ENCODE measurements at regions not wholly inside any gene's neighbourhood (a gene's known extent, or its start where the extent isn't known, plus 50 kb on each side); places are given as distances from the start of the nearest gene placed in this dataset.
A peak's percentile ranks its signal among the peaks of the same experiment; 100 is the strongest.

GRCh38 chr9:129386812-129387177, 208.7 kb upstream of the IER5L start:
- DNase-seq, result no peak
- no peak for TF ChIP-seq POLR2A (IDR thresholded peaks at IDR 0.05; ENCODE audit: low read length)
- no peak for TF ChIP-seq GATA1 (IDR thresholded peaks at IDR 0.05; ENCODE audit: low read depth, low read length)

- TF ChIP-seq POLR2A (IDR thresholded peaks at IDR 0.05; ENCODE audit: low read length) (no peak), GATA1 (IDR thresholded peaks at IDR 0.05; ENCODE audit: low read depth, low read length) (no peak)
- no peak for DNase-seq
Measured at GRCh38 chr9:129385211-129385934, 207.3 kb upstream of the IER5L start.

GRCh38 chr9:129384491-129385210, 206.6 kb upstream of the IER5L start:
- TF ChIP-seq POLR2A (IDR thresholded peaks at IDR 0.05; ENCODE audit: low read length), result no peak
- no peak for TF ChIP-seq GATA1 (IDR thresholded peaks at IDR 0.05; ENCODE audit: low read depth, low read length)
- DNase-seq, result no peak

- DNase-seq, result peak; percentile 11 to 20
- no peak for TF ChIP-seq GATA1 (IDR thresholded peaks at IDR 0.05; ENCODE audit: low read depth, low read length)
- no peak for TF ChIP-seq POLR2A (IDR thresholded peaks at IDR 0.05; ENCODE audit: low read length)
Measured at GRCh38 chr9:129383561-129384490, 205.8 kb upstream of the IER5L start.

- no peak for DNase-seq
- TF ChIP-seq GATA1 (IDR thresholded peaks at IDR 0.05; ENCODE audit: low read depth, low read length) (no peak), POLR2A (IDR thresholded peaks at IDR 0.05; ENCODE audit: low read length) (no peak)
Measured at GRCh38 chr9:129383019-129383560, 205.0 kb upstream of the IER5L start.

GRCh38 chr9:129382281-129383018, 204.4 kb upstream of the IER5L start:
- DNase-seq, result no peak
- TF ChIP-seq POLR2A (IDR thresholded peaks at IDR 0.05; ENCODE audit: low read length), result no peak
- TF ChIP-seq GATA1 (IDR thresholded peaks at IDR 0.05; ENCODE audit: low read depth, low read length), result no peak

GRCh38 chr9:129381481-129381957, 203.5 kb upstream of the IER5L start:
- TF ChIP-seq GATA1 (IDR thresholded peaks at IDR 0.05; ENCODE audit: low read depth, low read length), result no peak
- no peak for TF ChIP-seq POLR2A (IDR thresholded peaks at IDR 0.05; ENCODE audit: low read length)
- DNase-seq, result no peak

- TF ChIP-seq POLR2A (IDR thresholded peaks at IDR 0.05; ENCODE audit: low read length) (no peak), GATA1 (IDR thresholded peaks at IDR 0.05; ENCODE audit: low read depth, low read length) (no peak)
- no peak for DNase-seq
Measured at GRCh38 chr9:129380961-129381401, 202.9 kb upstream of the IER5L start.

- no peak for TF ChIP-seq POLR2A (IDR thresholded peaks at IDR 0.05; ENCODE audit: low read length)
- no peak for TF ChIP-seq GATA1 (IDR thresholded peaks at IDR 0.05; ENCODE audit: low read depth, low read length)
- DNase-seq, result no peak
Measured at GRCh38 chr9:129379886-129380285, 201.8 kb upstream of the IER5L start.

- no peak for DNase-seq
- no peak for TF ChIP-seq GATA1 (IDR thresholded peaks at IDR 0.05; ENCODE audit: low read depth, low read length)
- no peak for TF ChIP-seq POLR2A (IDR thresholded peaks at IDR 0.05; ENCODE audit: low read length)
Measured at GRCh38 chr9:129379181-129379836, 201.2 kb upstream of the IER5L start.

- no peak for DNase-seq
Measured at GRCh38 chr9:129377931-129378661, 200.0 kb upstream of the IER5L start.

GRCh38 chr9:129377181-129377580, 199.1 kb upstream of the IER5L start:
- TF ChIP-seq GATA1 (IDR thresholded peaks at IDR 0.05; ENCODE audit: low read depth, low read length) (no peak), POLR2A (IDR thresholded peaks at IDR 0.05; ENCODE audit: low read length) (no peak)
- no peak for DNase-seq

More at GRCh38 chr9:129377931-129378661, 200.0 kb upstream of the IER5L start:
- TF ChIP-seq GATA1 (IDR thresholded peaks at IDR 0.05; ENCODE audit: low read depth, low read length) (no peak), POLR2A (IDR thresholded peaks at IDR 0.05; ENCODE audit: low read length) (no peak)

Data from erythroblast (primary cell).